HCT116 (cell line): ENCODE measurements at regions not wholly inside any gene's neighbourhood (a gene's known extent, or its start where the extent isn't known, plus 50 kb on each side); places are given as distances from the start of the nearest gene placed in this dataset.

Source experiments
- ATAC-seq: fragments of 200-7000 bp; cut with Tn5 transposase; 2 replicates; pipeline ENCODE4 v1.9.1; 2020; ENCODE audit warnings: mild to moderate bottlenecking, moderate library complexity
- BruUV-seq: library from RNA; stranded (reverse); fragments of 400-500 nt; replicated peaks from 2 replicates; lab custom pipeline; 2021; lab: Mats Ljungman, UMichigan
- CTCF ChIA-PET: fragments of 300-600 bp; sonication (Branson Sonifier 250); formaldehyde crosslinking; loops from one replicate; lab custom pipeline; 2021; ENCODE audit warnings: antibody characterized with exemption; lab: Charles Lee
- POLR2A ChIA-PET: fragments of 300-600, 350-600 bp; sonication (Branson Sonifier 250); formaldehyde crosslinking; loops from one replicate; lab custom pipeline; 2021; ENCODE audit warnings: antibody characterized with exemption; lab: Charles Lee
- RAD21 ChIA-PET, 2 experiments: fragments of 300-600 bp; sonication (Branson Sonifier 250); formaldehyde crosslinking; loops; one replicate each; lab custom pipeline; 2023; ENCODE audit warnings: low total read pairs in 2 of 2; ENCODE audit not compliant: uncharacterized antibody in 2 of 2, unreplicated experiment in 2 of 2, low non-redundant PET in 1 of 2; lab: Charles Lee
- DNase-seq: peaks from one replicate; pipeline ENCODE4 v3.0.0-alpha.2; 2010; ENCODE audit warnings: low read depth, low spot score
- H2AFZ ChIP-seq: fragments of 200-600 bp; shearing (Covaris generic), sonication (generic); 2 replicates; pipeline ENCODE4 v1.6.1; 2017; ENCODE audit warnings: low read depth, mixed run types, mixed read lengths, antibody characterized with exemption, low read length; ENCODE audit not compliant: poor library complexity, severe bottlenecking
- H3K27ac ChIP-seq: 2 replicates; pipeline ENCODE4 v1.5.1; 2012; ENCODE audit warnings: low read depth, low read length
- H3K27me3 ChIP-seq: fragments of 200-600 bp; sonication (generic); 2 replicates; pipeline ENCODE4 v1.6.1; 2016; ENCODE audit warnings: mixed run types, low read length, mixed read lengths; ENCODE audit not compliant: insufficient read depth
- H3K36me3 ChIP-seq, 2 experiments: fragments of 200-500 bp in 1 of 2; fragments of 200-600 bp in 1 of 2; sonication (Bioruptor generic) in 1 of 2; sonication (generic) in 1 of 2; 2 replicates each; pipeline versions ENCODE4 v1.5.1 to v1.6.1; 2014 to 2016; ENCODE audit warnings: low read length in 2 of 2, inconsistent platforms in 1 of 2, mixed read lengths in 1 of 2, mixed run types in 1 of 2; ENCODE audit not compliant: insufficient read depth in 2 of 2, control insufficient read depth in 1 of 2
- H3K4me1 ChIP-seq, 2 experiments: fragments of 200-600 bp in 1 of 2; sonication (generic) in 1 of 2; 2 replicates each; pipeline versions ENCODE4 v1.5.1 to v1.6.1; 2012 to 2017; ENCODE audit warnings: low read length in 2 of 2, inconsistent platforms in 1 of 2, mild to moderate bottlenecking in 1 of 2, mixed read lengths in 1 of 2, mixed run types in 1 of 2, moderate library complexity in 1 of 2; ENCODE audit not compliant: insufficient read depth in 2 of 2, control insufficient read depth in 1 of 2
- H3K4me2 ChIP-seq: fragments of 200-600 bp; sonication (generic); 2 replicates; pipeline ENCODE4 v1.6.1; 2017; ENCODE audit warnings: mixed run types, low read length, mixed read lengths
- H3K4me3 ChIP-seq, 2 experiments: fragments of 200-600 bp in 1 of 2; sonication (generic) in 1 of 2; replicated peaks in 1 of 2; 2 replicates each; pipeline ENCODE4 v1.5.1; 2011 to 2016; ENCODE audit warnings: low read length in 2 of 2, control low read depth in 1 of 2, low read depth in 1 of 2, mild to moderate bottlenecking in 1 of 2, mixed read lengths in 1 of 2, mixed run types in 1 of 2
- H3K79me2 ChIP-seq: fragments of 200-600 bp; sonication (generic); 2 replicates; pipeline ENCODE4 v1.6.1; 2017; ENCODE audit warnings: mild to moderate bottlenecking, mixed run types, low read length, moderate library complexity, mixed read lengths; ENCODE audit not compliant: insufficient read depth
- H3K9ac ChIP-seq: fragments of 200-600 bp; sonication (generic); 2 replicates; pipeline ENCODE4 v1.6.1; 2016; ENCODE audit warnings: low read length, mixed read lengths
- H3K9me2 ChIP-seq: fragments of 200-600 bp; sonication (generic), shearing (Covaris generic); 2 replicates; pipeline ENCODE4 v1.6.1; 2017; ENCODE audit warnings: mixed run types, mild to moderate bottlenecking, moderate library complexity; ENCODE audit not compliant: insufficient read depth
- H3K9me3 ChIP-seq, 2 experiments: fragments of 200-500 bp in 1 of 2; fragments of 200-600 bp in 1 of 2; sonication (Bioruptor generic) in 1 of 2; sonication (generic) in 1 of 2; 2 replicates each; pipeline ENCODE4 v1.6.1; 2014 to 2017; ENCODE audit warnings: low read length in 2 of 2, mixed read lengths in 2 of 2, inconsistent platforms in 1 of 2, low read depth in 1 of 2, mild to moderate bottlenecking in 1 of 2, mixed run types in 1 of 2, moderate library complexity in 1 of 2; ENCODE audit not compliant: control insufficient read depth in 1 of 2, insufficient read depth in 1 of 2
- H4K20me1 ChIP-seq: fragments of 200-600 bp; sonication (generic), shearing (Covaris generic); 2 replicates; pipeline ENCODE4 v1.6.1; 2017; ENCODE audit warnings: mixed run types, mild to moderate bottlenecking, moderate library complexity; ENCODE audit not compliant: insufficient read depth
- CBX3 ChIP-seq: IDR thresholded peaks from 2 replicates; pipeline ENCODE4 v1.6.1; 2012; ENCODE audit warnings: low read depth
- CEBPB ChIP-seq: IDR thresholded peaks from 2 replicates; pipeline ENCODE4 v1.6.1; 2012; ENCODE audit warnings: low read depth
- EGR1 ChIP-seq: IDR thresholded peaks from 2 replicates; pipeline ENCODE4 v1.6.1; 2012; ENCODE audit warnings: low read depth
- EZH2 ChIP-seq: fragments of 200-600 bp; sonication (generic); IDR thresholded peaks from 2 replicates; pipeline ENCODE4 v1.6.1; 2017; ENCODE audit warnings: antibody characterized with exemption, mixed run types
- POLR2A ChIP-seq: IDR thresholded peaks from 2 replicates; pipeline ENCODE4 v1.7.0; 2011; ENCODE audit warnings: borderline replicate concordance; ENCODE audit not compliant: insufficient read depth, insufficient read length; ENCODE audit errors: extremely low read depth
- SRF ChIP-seq: IDR thresholded peaks from 2 replicates; pipeline ENCODE4 v1.6.1; 2012; ENCODE audit warnings: low read depth
- intact Hi-C: fragments of 100-400 bp; cut with micrococcal nuclease; formaldehyde crosslinking; loops from 2 replicates; pipeline ENCODE4 v1.10.0; 2022
- TF ChIP-seq, protein P1 (sequence below): IDR thresholded peaks from 2 replicates; pipeline ENCODE4 v1.6.1; 2012; ENCODE audit warnings: low read depth
- TF ChIP-seq, protein P2 (sequence below): IDR thresholded peaks from 2 replicates; pipeline ENCODE4 v1.6.1; 2011; ENCODE audit warnings: mild to moderate bottlenecking, low read length, moderate library complexity; ENCODE audit not compliant: insufficient replicate concordance; ENCODE audit errors: extremely low read depth

DNA sequence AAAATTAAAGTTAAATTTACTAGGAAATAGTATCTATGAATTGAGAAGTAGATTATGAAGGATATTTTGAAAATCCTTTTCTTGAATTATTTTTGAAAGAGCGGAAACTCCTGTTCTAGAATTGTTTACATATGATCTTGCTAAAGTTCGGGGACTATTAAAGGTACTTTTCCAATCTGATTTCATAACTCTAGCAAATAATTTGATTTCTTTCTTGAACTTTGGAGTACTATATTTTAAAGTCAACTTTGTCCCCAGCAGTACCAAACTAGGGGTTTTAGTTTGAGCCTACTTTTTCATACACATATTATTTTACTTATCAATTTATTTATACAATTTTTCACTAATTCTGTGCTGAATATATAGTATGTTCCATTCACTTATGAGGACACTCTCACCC is 364.7 kb downstream of the FSIP2 start:
- Histone ChIP-seq H3K79me2 (no peaks in the 10 kb centered on the region), H4K20me1 (no peaks in the 10 kb centered on the region), H2AFZ (no peak overlapping the region), H3K9me3 (no peaks in the 10 kb centered on the region), H3K36me3 (no peaks in the 10 kb centered on the region), H3K9ac (no peak overlapping the region), H3K4me1 (no peaks in the 10 kb centered on the region), H3K4me3 (no peak overlapping the region), H3K27me3 (no peaks in the 10 kb centered on the region), H3K9me2 (no peaks in the 10 kb centered on the region), H3K27ac (no peak overlapping the region), H3K4me2 (no peak overlapping the region)
- TF ChIP-seq EGR1 (no peak), POLR2A (no peak), EZH2 (no peak), SRF (no peak), CBX3 (no peak), CEBPB (no peak)
- TF ChIP-seq, protein P1, sequence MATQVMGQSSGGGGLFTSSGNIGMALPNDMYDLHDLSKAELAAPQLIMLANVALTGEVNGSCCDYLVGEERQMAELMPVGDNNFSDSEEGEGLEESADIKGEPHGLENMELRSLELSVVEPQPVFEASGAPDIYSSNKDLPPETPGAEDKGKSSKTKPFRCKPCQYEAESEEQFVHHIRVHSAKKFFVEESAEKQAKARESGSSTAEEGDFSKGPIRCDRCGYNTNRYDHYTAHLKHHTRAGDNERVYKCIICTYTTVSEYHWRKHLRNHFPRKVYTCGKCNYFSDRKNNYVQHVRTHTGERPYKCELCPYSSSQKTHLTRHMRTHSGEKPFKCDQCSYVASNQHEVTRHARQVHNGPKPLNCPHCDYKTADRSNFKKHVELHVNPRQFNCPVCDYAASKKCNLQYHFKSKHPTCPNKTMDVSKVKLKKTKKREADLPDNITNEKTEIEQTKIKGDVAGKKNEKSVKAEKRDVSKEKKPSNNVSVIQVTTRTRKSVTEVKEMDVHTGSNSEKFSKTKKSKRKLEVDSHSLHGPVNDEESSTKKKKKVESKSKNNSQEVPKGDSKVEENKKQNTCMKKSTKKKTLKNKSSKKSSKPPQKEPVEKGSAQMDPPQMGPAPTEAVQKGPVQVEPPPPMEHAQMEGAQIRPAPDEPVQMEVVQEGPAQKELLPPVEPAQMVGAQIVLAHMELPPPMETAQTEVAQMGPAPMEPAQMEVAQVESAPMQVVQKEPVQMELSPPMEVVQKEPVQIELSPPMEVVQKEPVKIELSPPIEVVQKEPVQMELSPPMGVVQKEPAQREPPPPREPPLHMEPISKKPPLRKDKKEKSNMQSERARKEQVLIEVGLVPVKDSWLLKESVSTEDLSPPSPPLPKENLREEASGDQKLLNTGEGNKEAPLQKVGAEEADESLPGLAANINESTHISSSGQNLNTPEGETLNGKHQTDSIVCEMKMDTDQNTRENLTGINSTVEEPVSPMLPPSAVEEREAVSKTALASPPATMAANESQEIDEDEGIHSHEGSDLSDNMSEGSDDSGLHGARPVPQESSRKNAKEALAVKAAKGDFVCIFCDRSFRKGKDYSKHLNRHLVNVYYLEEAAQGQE = no peak
- TF ChIP-seq, protein P2, sequence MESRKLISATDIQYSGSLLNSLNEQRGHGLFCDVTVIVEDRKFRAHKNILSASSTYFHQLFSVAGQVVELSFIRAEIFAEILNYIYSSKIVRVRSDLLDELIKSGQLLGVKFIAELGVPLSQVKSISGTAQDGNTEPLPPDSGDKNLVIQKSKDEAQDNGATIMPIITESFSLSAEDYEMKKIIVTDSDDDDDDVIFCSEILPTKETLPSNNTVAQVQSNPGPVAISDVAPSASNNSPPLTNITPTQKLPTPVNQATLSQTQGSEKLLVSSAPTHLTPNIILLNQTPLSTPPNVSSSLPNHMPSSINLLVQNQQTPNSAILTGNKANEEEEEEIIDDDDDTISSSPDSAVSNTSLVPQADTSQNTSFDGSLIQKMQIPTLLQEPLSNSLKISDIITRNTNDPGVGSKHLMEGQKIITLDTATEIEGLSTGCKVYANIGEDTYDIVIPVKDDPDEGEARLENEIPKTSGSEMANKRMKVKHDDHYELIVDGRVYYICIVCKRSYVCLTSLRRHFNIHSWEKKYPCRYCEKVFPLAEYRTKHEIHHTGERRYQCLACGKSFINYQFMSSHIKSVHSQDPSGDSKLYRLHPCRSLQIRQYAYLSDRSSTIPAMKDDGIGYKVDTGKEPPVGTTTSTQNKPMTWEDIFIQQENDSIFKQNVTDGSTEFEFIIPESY = no peak
- DNase-seq = no peak
- intact Hi-C loops = no loop called here
- BruUV-seq = no TSS peak
- CTCF ChIA-PET = no interaction called here
- POLR2A ChIA-PET = no interaction called here
- no peak for ATAC-seq
- RAD21 ChIA-PET = no interaction called here
